MM.1S (cell line): ENCODE measurements at regions not wholly inside any gene's neighbourhood (a gene's known extent, or its start where the extent isn't known, plus 50 kb on each side); places are given as distances from the start of the nearest gene placed in this dataset.

ENCODE experiments used
- DNase-seq: peaks from one replicate; pipeline ENCODE4 v3.0.0-alpha.2; 2015
- H2AFZ ChIP-seq: fragments of 300-600 bp; sonication (generic); 2 replicates; pipeline ENCODE4 v1.6.0; 2016; ENCODE audit warnings: antibody characterized with exemption, low read length
- H3F3A ChIP-seq: fragments of 300-600 bp; sonication (generic); 2 replicates; pipeline ENCODE4 v1.6.1; 2016; ENCODE audit warnings: mild to moderate bottlenecking, antibody characterized with exemption, low read length, moderate library complexity, mixed read lengths; ENCODE audit not compliant: insufficient read depth
- H3K27ac ChIP-seq: fragments of 300-600 bp; sonication (generic); 2 replicates; pipeline ENCODE4 v1.5.1; 2016; ENCODE audit warnings: mild to moderate bottlenecking, low read length
- H3K27me3 ChIP-seq: fragments of 300-600 bp; sonication (generic); replicated peaks from 2 replicates; pipeline ENCODE4 v1.6.0; 2016; ENCODE audit warnings: low read length; ENCODE audit not compliant: insufficient read depth
- H3K36me3 ChIP-seq: fragments of 300-600 bp; sonication (generic); replicated peaks from 2 replicates; pipeline ENCODE4 v1.6.1; 2016; ENCODE audit warnings: mild to moderate bottlenecking, low read length, mixed read lengths; ENCODE audit not compliant: insufficient read depth
- H3K4me1 ChIP-seq: fragments of 300-600 bp; sonication (generic); 2 replicates; pipeline ENCODE4 v1.6.1; 2016; ENCODE audit warnings: low read length, mixed read lengths
- H3K4me2 ChIP-seq: fragments of 300-600 bp; sonication (generic); 2 replicates; pipeline ENCODE4 v1.6.0; 2016; ENCODE audit warnings: low read depth, low read length
- H3K4me3 ChIP-seq: fragments of 300-600 bp; sonication (generic); 2 replicates; pipeline ENCODE4 v1.5.1; 2016; ENCODE audit warnings: low read length, mixed read lengths
- H3K79me2 ChIP-seq: fragments of 300-600 bp; sonication (generic); 2 replicates; pipeline ENCODE4 v1.6.1; 2016; ENCODE audit warnings: mixed run types, low read length, mixed read lengths
- H3K9ac ChIP-seq: fragments of 300-600 bp; sonication (generic); 2 replicates; pipeline ENCODE4 v1.6.1; 2016; ENCODE audit warnings: low read length, mixed read lengths
- H3K9me2 ChIP-seq: fragments of 300-600 bp; sonication (generic); replicated peaks from 2 replicates; pipeline ENCODE4 v1.6.1; 2016; ENCODE audit warnings: mild to moderate bottlenecking, low read length, mixed read lengths; ENCODE audit not compliant: insufficient read depth
- H3K9me3 ChIP-seq: fragments of 300-600 bp; sonication (generic); replicated peaks from 2 replicates; pipeline ENCODE4 v1.6.1; 2016; ENCODE audit warnings: mild to moderate bottlenecking, low read length, mixed read lengths; ENCODE audit not compliant: insufficient read depth
- H4K20me1 ChIP-seq: fragments of 300-600 bp; sonication (generic); 2 replicates; pipeline ENCODE4 v1.6.1; 2016; ENCODE audit warnings: mild to moderate bottlenecking, low read length, moderate library complexity, mixed read lengths; ENCODE audit not compliant: insufficient read depth
- CTCF ChIP-seq: fragments of 300-600 bp; sonication (generic); IDR thresholded peaks from 2 replicates; pipeline ENCODE4 v1.5.1; 2016; ENCODE audit warnings: antibody characterized with exemption, low read length, mixed read lengths
- EZH2 ChIP-seq: fragments of 300-600 bp; sonication (generic); optimal IDR thresholded peaks from 2 replicates; pipeline ENCODE3; 2017; ENCODE audit warnings: low read depth, mild to moderate bottlenecking, antibody characterized with exemption, low read length, mixed read lengths
- EZH2phosphoT487 ChIP-seq: fragments of 300-600 bp; sonication (generic); IDR thresholded peaks from 2 replicates; pipeline ENCODE4 v1.6.1; 2018; ENCODE audit warnings: antibody characterized with exemption, low read length

- no peaks in the 10 kb centered on the region for H3K36me3 ChIP-seq
- no peak overlapping the region for H2AFZ ChIP-seq
- no peak overlapping the region for H3K4me3 ChIP-seq
- H3K9ac ChIP-seq: no peak overlapping the region
- H3K4me1 ChIP-seq: no peaks in the 10 kb centered on the region
- no peak for TF ChIP-seq CTCF
- TF ChIP-seq EZH2phosphoT487: no peak
- TF ChIP-seq EZH2: no peak
- no peaks in the 10 kb centered on the region for H3F3A ChIP-seq
- no peaks in the 10 kb centered on the region for H3K27me3 ChIP-seq
- no peak overlapping the region for H3K27ac ChIP-seq
- no peaks in the 10 kb centered on the region for H4K20me1 ChIP-seq
- no peak for DNase-seq
- no peaks in the 10 kb centered on the region for H3K79me2 ChIP-seq
- no peak overlapping the region for H3K4me2 ChIP-seq
- no peaks in the 10 kb centered on the region for H3K9me2 ChIP-seq
- no peaks in the 10 kb centered on the region for H3K9me3 ChIP-seq
Observed at GRCh38 chr2:116832148-116832547, 982.3 kb upstream of the DDX18 start.

GRCh38 chr2:116833052-116833451 lies 981.4 kb upstream of the DDX18 start:
- TF ChIP-seq EZH2 (no peak), EZH2phosphoT487 (no peak), CTCF (no peak)
- Histone ChIP-seq H4K20me1 (no peaks in the 10 kb centered on the region), H3K36me3 (no peaks in the 10 kb centered on the region), H3F3A (no peaks in the 10 kb centered on the region), H3K4me3 (no peak overlapping the region), H3K27ac (no peak overlapping the region), H3K9ac (no peak overlapping the region), H3K4me1 (no peaks in the 10 kb centered on the region), H3K79me2 (no peaks in the 10 kb centered on the region), H3K4me2 (no peak overlapping the region), H3K27me3 (no peaks in the 10 kb centered on the region), H3K9me2 (no peaks in the 10 kb centered on the region), H3K9me3 (no peaks in the 10 kb centered on the region), H2AFZ (no peak overlapping the region)
- no peak for DNase-seq

DNA sequence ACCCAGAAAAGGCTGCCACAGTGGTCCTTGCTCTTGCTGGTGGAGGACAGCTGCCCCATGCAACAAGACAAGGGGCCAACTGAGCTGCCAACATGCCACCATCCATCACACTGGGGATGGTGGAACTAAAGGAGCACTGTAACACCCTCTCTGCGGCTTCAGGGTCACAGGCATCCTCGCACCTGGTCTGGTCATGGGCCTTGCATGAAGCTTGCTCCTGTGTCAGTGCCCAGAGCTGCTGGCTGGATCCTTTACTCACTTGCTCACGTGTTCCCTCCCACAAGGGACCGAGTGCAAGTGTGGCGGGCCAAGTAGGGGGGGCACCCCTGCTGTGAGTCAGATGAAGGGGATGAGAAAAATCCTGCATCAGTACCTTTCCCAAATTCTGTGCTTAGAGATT lies 972.3 kb upstream of the DDX18 start:
- no peaks in the 10 kb centered on the region for H3K9me3 ChIP-seq
- H3K9ac ChIP-seq: no peak overlapping the region
- no peaks in the 10 kb centered on the region for H3K79me2 ChIP-seq
- H3K27ac ChIP-seq: no peak overlapping the region
- H4K20me1 ChIP-seq: no peaks in the 10 kb centered on the region
- H3K4me1 ChIP-seq: no peaks in the 10 kb centered on the region
- no peaks in the 10 kb centered on the region for H3K36me3 ChIP-seq
- H3K4me2 ChIP-seq: no peak overlapping the region
- no peak overlapping the region for H3K4me3 ChIP-seq
- TF ChIP-seq CTCF (no peak), EZH2phosphoT487 (no peak), EZH2 (no peak)
- no peak for DNase-seq
- H3K9me2 ChIP-seq: no peaks in the 10 kb centered on the region
- H2AFZ ChIP-seq: no peak overlapping the region
- no peaks in the 10 kb centered on the region for H3K27me3 ChIP-seq
- H3F3A ChIP-seq: no peaks in the 10 kb centered on the region
